ENCODE measurements at regions not wholly inside any gene's neighbourhood (a gene's known extent, or its start where the extent isn't known, plus 50 kb on each side); places are given as distances from the start of the nearest gene placed in this dataset.

GRCh38 chr14:95410838-95411237 lies 91.1 kb upstream of the CLMN start:
- TF ChIP-seq CTCF (IDR thresholded peaks at IDR 0.05; ENCODE audit: insufficient read depth, low read depth, low read length) (no peak), EZH2 (IDR thresholded peaks at IDR 0.05; ENCODE audit: insufficient read depth, low read length) (no peak)
- Histone ChIP-seq H2AFZ (ENCODE audit: low read depth, low read length) (no peak overlapping the region), H3K36me3 (ENCODE audit: insufficient read depth, low read length) (no peaks in the 10 kb centered on the region), H3K4me1 (ENCODE audit: insufficient read depth, low read length) (no peaks in the 10 kb centered on the region), H3K4me3 (ENCODE audit: insufficient read depth, low read depth, low read length) (no peak overlapping the region), H3K9me3 (ENCODE audit: insufficient read depth, low read depth, low read length) (no peaks in the 10 kb centered on the region), H3K4me2 (ENCODE audit: low read length) (no peak overlapping the region), H3K9ac (ENCODE audit: low read length) (no peak overlapping the region), H3K79me2 (ENCODE audit: insufficient read depth, low read length) (no peaks in the 10 kb centered on the region), H3K27me3 (ENCODE audit: insufficient read depth, low read length) (no peaks in the 10 kb centered on the region), H3K27ac (ENCODE audit: low read depth, low read length) (no peak overlapping the region), H4K20me1 (ENCODE audit: insufficient read depth, low read length) (no peaks in the 10 kb centered on the region)
- H3K36me3 Mint-ChIP-seq (ENCODE audit: low read depth, unreplicated experiment): no peaks in the 10 kb centered on the region
- peaks cover 2% of the 10 kb centered on the region for H3K9me3 Mint-ChIP-seq (ENCODE audit: unreplicated experiment)
- H3K27me3 Mint-ChIP-seq (ENCODE audit: low read depth, unreplicated experiment): peaks cover 53% of the 10 kb centered on the region
- no peaks in the 10 kb centered on the region for H3K4me1 Mint-ChIP-seq (ENCODE audit: low read depth, unreplicated experiment)
- no peak overlapping the region for H3K4me3 Mint-ChIP-seq (ENCODE audit: unreplicated experiment)
- DNase-seq (ENCODE audit: low read depth): no peak
- no peak overlapping the region for H3K27ac Mint-ChIP-seq (ENCODE audit: unreplicated experiment)
- no peak for FAIRE-seq

- H3K9me3 Mint-ChIP-seq (ENCODE audit: unreplicated experiment): peaks cover 2% of the 10 kb centered on the region
- H3K4me1 Mint-ChIP-seq (ENCODE audit: low read depth, unreplicated experiment): no peaks in the 10 kb centered on the region
- no peak overlapping the region for H3K4me2 ChIP-seq (ENCODE audit: low read length)
- H3K36me3 ChIP-seq (ENCODE audit: insufficient read depth, low read length): no peaks in the 10 kb centered on the region
- no peak overlapping the region for H3K27ac ChIP-seq (ENCODE audit: low read depth, low read length)
- H3K9ac ChIP-seq (ENCODE audit: low read length): no peak overlapping the region
- H3K4me3 ChIP-seq (ENCODE audit: insufficient read depth, low read depth, low read length): no peak overlapping the region
- no peaks in the 10 kb centered on the region for H3K36me3 Mint-ChIP-seq (ENCODE audit: low read depth, unreplicated experiment)
- DNase-seq (ENCODE audit: low read depth) (no peak), FAIRE-seq (no peak)
- no peaks in the 10 kb centered on the region for H3K9me3 ChIP-seq (ENCODE audit: insufficient read depth, low read depth, low read length)
- TF ChIP-seq EZH2 (IDR thresholded peaks at IDR 0.05; ENCODE audit: insufficient read depth, low read length) (no peak), CTCF (IDR thresholded peaks at IDR 0.05; ENCODE audit: insufficient read depth, low read depth, low read length) (no peak)
- H3K4me3 Mint-ChIP-seq (ENCODE audit: unreplicated experiment): no peak overlapping the region
- no peak overlapping the region for H2AFZ ChIP-seq (ENCODE audit: low read depth, low read length)
- no peaks in the 10 kb centered on the region for H3K79me2 ChIP-seq (ENCODE audit: insufficient read depth, low read length)
- no peaks in the 10 kb centered on the region for H3K4me1 ChIP-seq (ENCODE audit: insufficient read depth, low read length)
- H3K27me3 Mint-ChIP-seq (ENCODE audit: low read depth, unreplicated experiment): peaks cover 53% of the 10 kb centered on the region
- H4K20me1 ChIP-seq (ENCODE audit: insufficient read depth, low read length): no peaks in the 10 kb centered on the region
- H3K27me3 ChIP-seq (ENCODE audit: insufficient read depth, low read length): no peaks in the 10 kb centered on the region
- H3K27ac Mint-ChIP-seq (ENCODE audit: unreplicated experiment): no peak overlapping the region
These were observed 90.0 kb upstream of the CLMN start for GRCh38 chr14:95409477-95410272.
